Ammon's horn (tissue), 1 donor: ENCODE measurements at regions not wholly inside any gene's neighbourhood (a gene's known extent, or its start where the extent isn't known, plus 50 kb on each side); places are given as distances from the start of the nearest gene placed in this dataset.

Experiments
- DNase-seq: peaks from one replicate; pipeline ENCODE4 v3.0.0-alpha.2; 2016; ENCODE audit warnings: low spot score

DNA sequence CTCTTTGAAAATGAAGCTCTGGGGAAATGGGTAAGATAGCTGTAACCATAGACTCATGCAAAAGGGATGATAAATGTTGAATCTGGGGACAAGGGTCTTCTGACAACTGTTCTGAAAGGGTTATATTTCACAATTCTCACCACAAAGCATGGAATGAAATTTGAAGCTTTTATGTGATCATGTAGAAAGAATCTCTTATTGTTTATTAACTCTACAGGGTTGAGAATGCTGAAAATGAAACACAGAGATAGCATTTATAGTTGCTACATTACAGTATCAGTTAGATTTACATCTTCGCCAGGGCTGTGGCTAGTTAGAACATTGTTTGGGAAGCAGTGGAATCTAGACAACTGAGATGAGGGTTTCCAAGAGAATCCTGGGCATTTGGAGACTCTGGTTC is 97.4 kb upstream of the LHCGR start:
- no peak for DNase-seq

DNA sequence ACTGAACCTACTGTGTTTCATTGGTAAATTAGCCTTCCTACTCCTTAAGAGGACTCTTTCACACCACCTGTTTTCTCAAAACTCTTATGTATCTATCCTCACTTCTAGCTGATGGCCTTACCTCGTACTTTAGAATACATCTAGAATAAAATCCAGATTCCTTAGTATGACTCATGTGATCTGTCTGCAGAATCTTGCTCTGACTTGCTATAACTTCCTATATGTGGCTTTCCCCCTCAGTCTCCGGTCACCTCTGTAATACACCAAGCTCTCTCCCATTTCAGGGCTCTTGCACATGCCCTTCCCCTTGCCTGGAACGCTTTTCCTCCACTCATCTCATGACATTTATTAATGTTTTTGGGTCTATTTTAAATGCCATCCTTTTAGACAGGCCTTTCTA is 95.6 kb upstream of the LHCGR start:
- DNase-seq = no peak

DNA sequence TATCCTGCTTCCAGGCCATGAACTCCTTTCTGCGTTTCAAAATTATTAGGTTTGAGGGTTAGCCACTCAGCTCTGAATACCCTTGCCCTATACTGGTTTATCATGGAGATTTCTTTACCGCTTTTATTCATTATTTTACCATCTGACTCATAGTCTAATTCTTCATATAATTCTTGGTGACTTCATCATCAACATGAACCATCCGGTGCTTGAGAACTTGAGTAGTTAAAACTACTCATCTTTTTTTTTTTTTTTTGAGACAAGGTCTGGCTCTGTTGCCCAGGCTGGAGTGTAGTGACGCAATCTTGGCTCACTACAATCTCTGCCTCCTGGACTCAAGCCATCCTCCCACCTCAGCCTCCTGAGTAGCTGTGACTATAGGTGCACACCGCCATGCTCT is 94.2 kb upstream of the LHCGR start:
- no peak for DNase-seq

DNA sequence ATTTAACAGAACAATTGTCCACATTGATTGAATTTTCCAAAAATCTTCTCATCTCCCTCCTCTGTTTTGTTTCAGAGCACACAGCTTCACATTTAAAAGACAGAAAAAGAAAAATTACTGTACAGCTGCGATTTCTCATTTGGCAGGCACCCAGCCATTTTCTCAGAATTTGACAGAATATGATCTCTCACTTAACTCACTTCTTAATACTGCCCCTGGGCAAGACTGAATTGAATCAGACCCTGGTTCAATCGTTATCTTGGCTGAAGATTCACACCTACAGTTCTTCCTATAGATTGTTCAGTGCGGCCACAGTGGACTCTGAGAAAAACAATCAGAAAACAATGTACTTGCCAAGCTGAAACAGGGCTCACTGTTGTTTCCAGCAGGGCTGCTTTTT is 90.2 kb upstream of the LHCGR start:
- no peak for DNase-seq

DNA sequence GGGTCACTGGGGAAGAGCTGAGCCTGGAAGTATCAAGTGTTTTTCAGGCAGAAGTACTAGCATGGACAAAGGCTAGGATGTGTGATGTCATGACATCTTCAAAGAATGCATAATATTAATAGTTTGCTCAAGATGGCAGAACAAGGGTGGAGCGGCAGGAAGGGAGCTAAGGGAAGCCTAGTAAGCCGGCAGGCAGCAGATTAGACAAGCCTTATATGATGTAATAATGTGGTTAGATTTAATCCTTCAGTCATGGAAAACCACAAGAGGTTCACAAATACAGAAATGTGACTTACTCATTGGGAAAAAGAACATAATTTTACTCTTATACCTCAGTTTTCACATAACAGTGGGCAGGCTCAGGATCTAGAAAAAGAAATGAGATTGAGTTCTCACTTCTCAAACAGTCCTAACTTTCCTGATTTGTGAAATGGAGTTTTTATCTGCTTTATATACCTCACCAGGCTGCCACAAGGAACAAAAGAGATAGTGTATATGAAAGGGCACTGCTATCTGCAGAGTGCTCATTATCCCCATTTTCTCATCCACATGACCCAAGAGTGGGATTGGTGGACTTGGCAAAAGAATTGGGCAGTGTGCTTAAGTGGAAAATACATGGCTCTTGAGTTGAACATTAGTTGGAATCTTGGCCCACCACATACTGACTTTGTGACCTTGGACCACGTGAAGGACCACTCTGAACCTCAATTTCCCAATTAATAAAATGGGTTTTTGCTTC is 89.1 kb upstream of the LHCGR start:
- no peak for DNase-seq

DNA sequence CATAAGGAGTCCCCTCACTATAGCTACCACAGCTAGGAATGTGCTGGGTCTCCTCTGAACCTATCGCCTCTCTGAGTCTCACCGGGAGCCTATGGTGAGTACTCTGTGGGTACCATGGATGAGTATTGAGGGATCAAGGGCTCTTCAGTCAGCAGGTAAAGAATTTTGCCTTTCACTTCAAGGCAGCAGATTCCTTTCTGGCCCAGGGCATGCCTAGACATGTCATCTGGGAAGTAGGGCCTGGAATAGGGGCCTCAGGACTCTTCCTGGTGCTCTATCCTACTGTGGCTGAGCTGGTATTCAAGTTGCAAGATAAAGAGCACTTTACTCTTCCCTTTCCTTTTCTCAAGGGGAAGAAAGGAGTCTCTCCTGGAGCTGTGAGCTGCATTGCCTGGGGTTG is 85.6 kb upstream of the LHCGR start:
- DNase-seq = no peak

DNA sequence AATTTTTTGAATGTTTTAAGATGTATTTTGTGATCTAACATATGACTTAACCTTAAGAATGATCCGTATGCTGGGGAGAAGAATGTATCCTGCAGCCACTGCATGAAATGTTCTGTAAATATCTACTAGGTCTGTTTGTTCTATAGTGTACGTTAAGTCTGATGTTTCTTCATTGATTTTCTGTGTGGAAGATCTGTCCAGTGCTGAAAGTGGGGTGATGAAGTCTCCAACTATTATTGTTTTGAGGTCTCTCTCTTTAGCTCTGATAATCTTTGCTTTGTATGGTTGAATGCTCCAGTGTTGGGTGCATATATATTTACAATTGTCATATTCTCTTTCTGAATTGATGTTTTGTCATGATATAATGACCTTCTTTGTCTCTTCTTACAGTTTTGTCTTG is 82.5 kb upstream of the LHCGR start:
- DNase-seq = no peak

DNA sequence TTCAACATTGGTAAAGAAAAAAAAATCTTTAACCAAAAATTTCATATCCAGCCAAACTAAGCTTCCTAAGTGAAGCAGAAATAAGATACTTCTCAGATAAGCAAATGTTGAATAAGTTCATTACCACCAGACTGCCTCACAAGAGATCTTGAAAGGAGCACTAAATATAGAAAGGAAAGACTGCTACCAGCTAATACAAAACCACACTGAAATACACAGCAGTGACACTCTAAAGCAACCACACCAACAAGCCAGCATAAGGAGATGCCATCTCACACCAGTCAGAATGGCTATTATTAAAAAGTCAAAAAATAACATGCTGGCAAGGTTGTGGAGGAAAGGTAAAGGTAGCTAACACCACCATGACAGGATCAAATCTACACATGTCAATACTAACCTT is 74.0 kb upstream of the LHCGR start:
- DNase-seq = no peak

DNA sequence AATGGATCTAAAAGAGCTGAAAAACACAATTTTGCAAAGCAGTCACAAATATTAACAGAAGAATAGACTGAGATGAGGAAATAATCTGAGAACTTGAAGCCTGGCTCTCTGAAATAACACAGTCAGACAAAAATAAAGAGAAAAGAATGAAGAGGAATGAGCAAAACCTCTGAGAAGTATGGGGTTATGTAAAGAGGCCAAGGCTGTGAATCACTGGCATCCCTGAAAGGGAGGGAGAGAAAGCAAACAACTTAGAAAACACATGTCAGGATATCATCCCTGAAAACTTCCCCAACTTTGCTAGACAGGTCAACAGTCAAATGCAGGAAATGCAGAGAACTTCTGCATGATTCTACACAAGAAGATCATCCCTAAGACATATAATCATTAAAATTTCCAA is 73.5 kb upstream of the LHCGR start:
- no peak for DNase-seq

DNA sequence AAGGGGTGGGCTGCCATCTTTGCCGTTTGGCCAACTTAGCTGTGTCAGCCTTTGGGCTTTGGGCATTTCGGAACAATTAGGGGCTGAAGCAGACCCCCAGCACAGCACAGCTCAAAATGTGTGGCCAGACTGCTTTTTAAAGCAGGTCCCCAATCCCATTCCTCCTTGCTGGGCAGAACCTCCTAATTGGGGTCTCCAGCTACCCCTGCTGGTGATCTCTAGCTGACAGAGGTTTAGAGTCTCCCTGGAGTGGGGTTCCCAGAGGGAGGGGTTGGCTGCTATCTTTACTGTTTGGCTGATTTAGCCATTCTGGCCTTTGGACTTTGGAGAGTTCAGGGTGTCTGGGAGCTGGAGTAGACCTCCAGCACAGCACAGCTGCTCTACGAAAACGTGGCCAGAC is 71.5 kb upstream of the LHCGR start:
- DNase-seq = no peak

DNA sequence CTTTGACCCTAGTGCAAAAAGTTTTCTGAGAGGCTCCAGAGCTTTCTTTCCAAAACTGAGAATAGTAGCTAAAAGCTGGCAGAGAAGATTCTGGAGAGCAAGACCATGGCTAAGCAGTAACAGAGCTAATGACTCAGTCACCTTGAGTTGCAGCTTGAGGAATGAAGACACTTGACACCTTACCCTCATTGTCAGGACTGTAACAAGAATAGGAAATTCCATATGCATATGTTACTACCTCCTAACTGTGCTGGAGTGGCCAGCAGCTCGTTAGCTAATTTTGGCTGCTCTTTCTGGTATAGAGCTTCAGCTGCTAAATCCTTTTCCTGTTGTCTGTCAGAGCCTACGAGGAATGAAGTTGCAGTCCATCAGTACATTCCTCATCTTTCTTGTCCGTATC is 68.6 kb upstream of the LHCGR start:
- no peak for DNase-seq

DNA sequence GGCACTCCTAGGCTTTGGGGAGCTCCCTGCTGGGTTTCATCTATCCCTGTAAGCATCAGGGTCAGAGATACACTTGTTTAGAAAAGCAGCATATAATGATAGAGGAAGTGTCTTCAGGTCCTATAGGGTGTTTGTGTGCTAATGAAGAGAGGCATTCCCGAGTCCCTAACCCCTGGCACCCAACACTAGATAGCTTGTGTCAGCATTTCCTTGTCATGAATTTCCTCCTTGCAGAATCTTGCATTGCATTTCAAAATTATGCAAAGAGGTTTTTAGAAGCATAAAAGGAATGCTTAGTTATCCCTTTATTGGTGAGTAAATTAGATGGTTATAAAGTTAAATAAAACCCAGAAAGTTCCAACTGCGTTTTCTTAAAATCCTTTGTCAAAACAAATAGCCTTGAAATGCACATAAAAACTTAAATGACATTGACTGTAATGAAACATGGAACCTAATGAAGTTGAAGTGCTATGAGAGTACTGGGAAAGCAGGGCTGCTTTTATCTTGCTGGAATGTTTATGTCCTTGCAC is 63.7 kb upstream of the LHCGR start:
- DNase-seq = no peak

DNA sequence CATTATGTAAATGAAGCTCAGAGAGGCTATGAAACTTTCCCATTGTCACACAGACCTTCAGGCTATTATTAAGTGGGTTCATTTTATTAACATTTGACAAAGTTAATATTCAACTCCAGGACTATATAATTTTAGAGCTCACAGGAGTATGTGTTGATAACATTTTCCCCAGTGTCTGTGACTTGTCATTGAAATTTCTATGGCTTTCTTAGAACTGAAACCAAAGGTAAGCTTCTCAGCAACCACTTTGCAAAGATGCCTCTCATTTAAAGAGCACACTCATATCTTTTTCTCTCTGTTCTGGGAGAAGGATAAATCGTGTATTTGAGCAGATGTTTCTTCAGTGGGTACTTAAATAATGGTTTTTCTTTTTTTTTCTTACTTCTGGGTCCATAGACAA is 61.8 kb upstream of the LHCGR start:
- DNase-seq = no peak

DNA sequence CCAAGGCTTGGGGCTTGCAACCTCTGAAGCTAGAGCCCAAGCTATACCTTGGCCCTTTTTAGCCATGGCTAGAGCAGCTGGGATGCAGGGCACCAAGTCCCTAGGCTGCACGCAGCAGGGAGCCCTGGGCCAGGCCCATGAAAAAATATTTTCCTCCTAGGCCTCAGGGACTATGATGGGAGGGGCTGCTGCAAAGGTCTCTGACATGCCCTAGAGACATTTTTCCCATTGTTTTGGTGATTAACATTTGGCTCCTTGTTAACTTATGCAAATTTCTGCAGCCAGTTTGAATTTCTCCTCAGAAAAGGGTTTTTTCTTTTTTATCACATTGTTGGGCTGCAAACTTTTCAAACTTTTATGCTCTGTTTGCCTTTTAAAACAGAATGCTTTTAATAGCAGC is 56.9 kb upstream of the LHCGR start:
- DNase-seq = no peak

DNA sequence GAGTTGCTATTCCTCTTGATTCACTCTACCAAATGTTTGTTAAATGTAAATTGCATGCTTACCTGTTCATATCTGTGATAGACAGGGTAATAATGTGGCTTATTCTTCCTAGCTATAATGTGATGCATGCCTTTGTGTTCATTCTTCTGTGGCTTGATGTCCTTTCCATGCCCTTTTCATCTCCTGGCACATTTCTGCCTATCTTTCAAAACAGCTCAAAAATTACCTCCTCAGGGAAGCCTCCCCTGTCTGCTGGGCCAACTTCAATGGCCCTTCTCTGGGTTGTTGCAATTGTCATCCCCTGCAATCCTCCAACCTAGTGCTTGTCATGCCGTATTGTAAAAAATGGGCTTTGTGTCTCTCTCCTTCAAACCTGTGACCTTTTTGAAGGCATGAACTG is 52.8 kb upstream of the LHCGR start:
- no peak for DNase-seq
